ENCODE measurements at regions not wholly inside any gene's neighbourhood (a gene's known extent, or its start where the extent isn't known, plus 50 kb on each side); places are given as distances from the start of the nearest gene placed in this dataset.

DNA sequence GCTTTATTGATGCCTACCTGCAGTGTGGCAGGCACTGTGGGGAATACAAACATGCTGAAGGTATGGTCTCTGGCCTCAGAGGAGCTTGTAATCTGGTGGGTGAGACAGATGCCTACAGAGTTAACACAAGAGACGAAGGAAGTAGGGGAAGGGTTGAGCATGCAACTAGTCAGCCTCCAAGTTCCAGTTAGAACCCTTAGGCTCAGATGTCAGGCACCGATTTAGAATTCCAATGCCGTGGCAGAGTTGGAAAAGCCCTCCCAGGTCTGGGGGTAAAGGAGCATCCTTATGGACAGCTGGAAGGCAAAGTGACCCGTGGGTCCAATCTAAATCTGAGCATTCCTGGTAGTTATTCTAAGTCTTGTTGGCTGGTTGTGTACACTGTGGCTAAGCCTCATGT is 132.9 kb upstream of the GJB5 start:
- Histone ChIP-seq H3K9me2 (replicated peaks; ENCODE audit: insufficient read depth) (no peaks in the 10 kb centered on the region), H2AFZ (no peak overlapping the region), H3K27me3 (no peaks in the 10 kb centered on the region), H3K4me3 (no peak overlapping the region), H3K4me2 (no peak overlapping the region), H3K9me3 (ENCODE audit: low read depth) (no peaks in the 10 kb centered on the region), H4K20me1 (ENCODE audit: insufficient read depth, poor library complexity, severe bottlenecking) (no peaks in the 10 kb centered on the region), H3K79me2 (no peaks in the 10 kb centered on the region), H3K4me1 (ENCODE audit: insufficient read depth) (peaks cover 3% of the 10 kb centered on the region), H3K27ac (no peak overlapping the region), H3K36me3 (replicated peaks; ENCODE audit: insufficient read depth, low read depth) (no peaks in the 10 kb centered on the region)
- TF ChIP-seq CTCF (IDR thresholded peaks at IDR 0.05; ENCODE audit: poor library complexity) (no peak), EZH2 (IDR thresholded peaks at IDR 0.05; ENCODE audit: borderline replicate concordance) (no peak), EZH2phosphoT487 (IDR thresholded peaks at IDR 0.05; ENCODE audit: low read depth, severe bottlenecking, unreplicated experiment) (no peak)
- 72% methylated on average over 4 of the region's 4 CpGs for WGBS (ENCODE audit: low lambda C conversion rate, missing lambda C conversion rate)
- no peak for DNase-seq (ENCODE audit: low spot score)

DNA sequence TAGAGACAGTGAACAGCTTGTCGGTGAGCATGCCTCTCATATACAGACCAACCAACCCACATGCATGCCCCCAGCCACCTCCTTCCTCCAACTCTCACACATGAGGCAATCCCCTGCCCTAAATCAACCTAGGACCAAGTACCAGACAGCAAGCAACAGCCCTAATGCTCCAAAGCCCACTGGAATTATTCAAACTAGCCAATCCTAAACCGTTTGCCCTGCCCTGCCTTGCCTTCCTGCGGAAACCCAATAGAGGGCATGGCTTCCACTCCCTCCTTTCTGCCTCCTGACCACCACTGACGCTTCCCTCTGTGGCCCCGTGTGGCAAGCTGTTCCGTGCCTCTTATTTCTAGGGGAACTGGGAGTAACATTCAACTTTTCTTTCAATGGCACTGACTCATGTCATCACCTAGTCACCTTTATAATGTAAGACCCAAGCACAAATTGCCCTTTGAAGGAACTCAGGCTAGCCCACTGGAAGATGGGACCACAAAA is 129.3 kb upstream of the GJB5 start:
- Histone ChIP-seq H3K27ac (no peak overlapping the region), H3K4me2 (no peak overlapping the region), H2AFZ (no peak overlapping the region), H4K20me1 (ENCODE audit: insufficient read depth, poor library complexity, severe bottlenecking) (no peaks in the 10 kb centered on the region), H3K27me3 (no peaks in the 10 kb centered on the region), H3K4me1 (ENCODE audit: insufficient read depth) (no peaks in the 10 kb centered on the region), H3K4me3 (no peak overlapping the region), H3K9me3 (ENCODE audit: low read depth) (no peaks in the 10 kb centered on the region), H3K36me3 (replicated peaks; ENCODE audit: insufficient read depth, low read depth) (no peaks in the 10 kb centered on the region), H3K9me2 (replicated peaks; ENCODE audit: insufficient read depth) (no peaks in the 10 kb centered on the region), H3K79me2 (no peaks in the 10 kb centered on the region)
- TF ChIP-seq EZH2 (IDR thresholded peaks at IDR 0.05; ENCODE audit: borderline replicate concordance) (no peak), EZH2phosphoT487 (IDR thresholded peaks at IDR 0.05; ENCODE audit: low read depth, severe bottlenecking, unreplicated experiment) (no peak), CTCF (IDR thresholded peaks at IDR 0.05; ENCODE audit: poor library complexity) (no peak)
- WGBS (ENCODE audit: low lambda C conversion rate, missing lambda C conversion rate), result 81% methylated on average over 6 of the region's 6 CpGs
- no peak for DNase-seq (ENCODE audit: low spot score)

DNA sequence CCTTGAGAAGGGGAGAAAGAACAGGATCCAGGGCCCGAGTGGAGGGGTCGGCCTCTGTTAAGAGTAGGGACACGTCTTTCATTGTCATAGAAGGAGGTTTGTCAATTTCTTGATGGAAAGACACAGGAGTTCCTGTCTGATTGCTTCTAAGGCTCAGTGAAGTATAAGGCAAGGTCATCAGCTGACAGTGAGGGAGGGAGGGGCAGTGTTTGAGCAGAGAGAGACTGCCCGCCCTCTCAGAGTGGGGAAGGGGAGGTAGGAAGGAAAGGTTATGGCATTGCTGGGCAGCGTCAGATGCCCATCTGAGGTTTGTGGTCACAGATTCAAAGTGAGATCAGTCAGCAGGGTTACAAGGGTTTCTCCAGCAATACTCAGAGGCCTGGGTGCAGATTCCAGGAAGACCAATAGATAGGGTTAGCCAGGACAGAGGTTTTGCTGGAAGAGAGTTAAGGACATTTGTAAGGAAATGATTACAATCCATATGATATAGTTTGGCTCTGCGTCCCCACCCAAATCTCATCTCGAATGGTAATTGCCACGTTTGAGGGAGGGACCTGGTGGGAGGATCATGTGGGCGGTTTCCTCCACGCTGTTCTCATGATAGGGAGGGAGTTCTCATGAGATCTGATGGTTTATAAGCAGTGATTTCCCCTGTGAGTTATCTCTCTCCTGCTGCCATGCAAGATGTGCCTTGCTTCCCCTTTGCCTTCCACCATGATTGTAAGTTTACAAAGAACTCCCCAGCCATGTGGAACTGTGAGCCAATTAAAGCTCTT is 127.2 kb upstream of the GJB5 start:
- Histone ChIP-seq H3K79me2 (no peaks in the 10 kb centered on the region), H3K9me2 (replicated peaks; ENCODE audit: insufficient read depth) (no peaks in the 10 kb centered on the region), H3K27ac (no peak overlapping the region), H3K4me1 (ENCODE audit: insufficient read depth) (no peaks in the 10 kb centered on the region), H3K36me3 (replicated peaks; ENCODE audit: insufficient read depth, low read depth) (no peaks in the 10 kb centered on the region), H3K4me2 (no peak overlapping the region), H3K4me3 (no peak overlapping the region), H2AFZ (no peak overlapping the region), H3K27me3 (no peaks in the 10 kb centered on the region), H4K20me1 (ENCODE audit: insufficient read depth, poor library complexity, severe bottlenecking) (no peaks in the 10 kb centered on the region), H3K9me3 (ENCODE audit: low read depth) (no peaks in the 10 kb centered on the region)
- no peak for TF ChIP-seq CTCF (IDR thresholded peaks at IDR 0.05; ENCODE audit: poor library complexity)
- TF ChIP-seq EZH2 (IDR thresholded peaks at IDR 0.05; ENCODE audit: borderline replicate concordance), result no peak
- no peak for TF ChIP-seq EZH2phosphoT487 (IDR thresholded peaks at IDR 0.05; ENCODE audit: low read depth, severe bottlenecking, unreplicated experiment)
- no peak for DNase-seq (ENCODE audit: low spot score)
- 81% methylated on average over 10 of the region's 10 CpGs for WGBS (ENCODE audit: low lambda C conversion rate, missing lambda C conversion rate)

Measured in hepatocyte (in vitro differentiated cells).